Endothelial cell of umbilical vein (primary cell): ENCODE measurements at regions not wholly inside any gene's neighbourhood (a gene's known extent, or its start where the extent isn't known, plus 50 kb on each side); places are given as distances from the start of the nearest gene placed in this dataset.

Source experiments
- BruUV-seq: library from RNA; stranded (reverse); fragments of 400-500 nt; replicated peaks from 2 replicates; lab custom pipeline; 2021; lab: Mats Ljungman, UMichigan
- CTCF ChIA-PET: fragments of 300-600, 350-600 bp; sonication (Branson Sonifier 250); formaldehyde crosslinking; loops from one replicate; lab custom pipeline; 2021; ENCODE audit warnings: antibody characterized with exemption, inconsistent platforms; lab: Charles Lee
- POLR2A ChIA-PET: fragments of 300-600, 350-600 bp; sonication (Branson Sonifier 250); formaldehyde crosslinking; loops from one replicate; lab custom pipeline; 2021; ENCODE audit warnings: antibody characterized with exemption, inconsistent platforms; lab: Charles Lee
- DNase-seq: peaks from one replicate; pipeline ENCODE4 v3.0.0-alpha.2; 2011; ENCODE audit warnings: low read depth, low spot score
- FAIRE-seq: peaks from 2 replicates; lab custom pipeline; 2011; peaks lifted over from hg19 to GRCh38; lab: Jason Lieb, UNC
- H2AFZ ChIP-seq: 2 replicates; pipeline ENCODE4 v1.6.0; 2012; ENCODE audit warnings: low read depth, low read length, control low read depth, inconsistent platforms
- H3K27ac ChIP-seq: 2 replicates; pipeline ENCODE4 v1.5.1; 2011; ENCODE audit warnings: low read depth, mild to moderate bottlenecking, control low read depth, low read length, moderate library complexity; ENCODE audit not compliant: insufficient read depth
- H3K27me3 ChIP-seq, 2 experiments: 2 replicates each; pipeline versions ENCODE4 v1.6.0 to v1.6.1; 2011; ENCODE audit warnings: low read length in 2 of 2, mixed read lengths in 1 of 2; ENCODE audit not compliant: control insufficient read depth in 2 of 2, insufficient read depth in 2 of 2
- H3K36me3 ChIP-seq, 2 experiments: 2 replicates in 1 of 2; 3 replicates in 1 of 2; pipeline ENCODE4 v1.5.1; 2011; ENCODE audit warnings: low read length in 2 of 2, mild to moderate bottlenecking in 1 of 2, moderate library complexity in 1 of 2; ENCODE audit not compliant: control insufficient read depth in 2 of 2, insufficient read depth in 2 of 2; ENCODE audit errors: extremely low read depth in 1 of 2
- H3K4me1 ChIP-seq: 3 replicates; pipeline ENCODE4 v1.5.1; 2011; ENCODE audit warnings: mild to moderate bottlenecking, low read length; ENCODE audit not compliant: control insufficient read depth, insufficient read depth; ENCODE audit errors: extremely low read depth
- H3K4me2 ChIP-seq: 2 replicates; pipeline ENCODE4 v1.6.1; 2011; ENCODE audit warnings: low read length, control low read depth, mixed read lengths; ENCODE audit not compliant: insufficient read depth
- H3K4me3 ChIP-seq, 3 experiments: fragments of 200-600 bp in 1 of 3; sonication (generic), shearing (Covaris generic) in 1 of 3; replicated peaks in 1 of 3; 2 replicates each; pipeline ENCODE4 v1.5.1; 2011 to 2016; ENCODE audit warnings: control low read depth in 3 of 3, low read length in 3 of 3, mild to moderate bottlenecking in 2 of 3, inconsistent platforms in 1 of 3, low read depth in 1 of 3, moderate library complexity in 1 of 3; ENCODE audit not compliant: insufficient read depth in 1 of 3
- H3K79me2 ChIP-seq: 2 replicates; pipeline ENCODE4 v1.6.0; 2012; ENCODE audit warnings: low read length, inconsistent platforms; ENCODE audit not compliant: control insufficient read depth, insufficient read depth
- H3K9ac ChIP-seq: replicated peaks from 2 replicates; pipeline ENCODE3; 2011; ENCODE audit warnings: low read length, control low read depth; ENCODE audit not compliant: insufficient read depth; ENCODE audit errors: extremely low read depth
- H3K9me1 ChIP-seq: replicated peaks from 3 replicates; pipeline ENCODE4 v1.6.0; 2011; ENCODE audit warnings: mild to moderate bottlenecking, low read length; ENCODE audit not compliant: control insufficient read depth, insufficient read depth; ENCODE audit errors: extremely low read depth
- H3K9me3 ChIP-seq: replicated peaks from 2 replicates; pipeline ENCODE4 v1.5.1; 2012; ENCODE audit warnings: low read length, inconsistent platforms; ENCODE audit not compliant: control insufficient read depth, insufficient read depth
- H4K20me1 ChIP-seq: replicated peaks from 2 replicates; pipeline ENCODE3; 2011; ENCODE audit warnings: mild to moderate bottlenecking, low read length; ENCODE audit not compliant: control insufficient read depth, insufficient read depth; ENCODE audit errors: extremely low read depth
- EZH2 ChIP-seq: IDR thresholded peaks from 2 replicates; pipeline ENCODE4 v1.6.1; 2012; ENCODE audit warnings: borderline replicate concordance, low read depth, mild to moderate bottlenecking, moderate library complexity, low read length, inconsistent platforms; ENCODE audit not compliant: severe bottlenecking
- FOS ChIP-seq: IDR thresholded peaks from 2 replicates; pipeline ENCODE4 v1.6.1; 2011; ENCODE audit warnings: mild to moderate bottlenecking, low read length, moderate library complexity, borderline replicate concordance; ENCODE audit not compliant: insufficient read depth
- GATA2 ChIP-seq: IDR thresholded peaks from 2 replicates; pipeline ENCODE4 v1.7.0; 2011; ENCODE audit warnings: low read depth, mild to moderate bottlenecking, moderate library complexity, mixed read lengths, low read length; ENCODE audit not compliant: insufficient read length, insufficient read depth
- JUN ChIP-seq: IDR thresholded peaks from 2 replicates; pipeline ENCODE4 v1.6.1; 2011; ENCODE audit warnings: borderline replicate concordance, low read depth; ENCODE audit not compliant: insufficient read length, insufficient read depth
- MYC ChIP-seq: IDR thresholded peaks from one replicate; pipeline ENCODE4 v1.6.1; 2011; ENCODE audit warnings: mild to moderate bottlenecking, low read depth, low read length
- POLR2A ChIP-seq: IDR thresholded peaks from 2 replicates; pipeline ENCODE4 v1.6.1; 2012; ENCODE audit warnings: low read depth, mild to moderate bottlenecking, control low read depth, low read length
- POLR2AphosphoS5 ChIP-seq: IDR thresholded peaks from 2 replicates; pipeline ENCODE4 v1.6.1; 2012; ENCODE audit warnings: low read depth, mild to moderate bottlenecking, control low read depth, low read length, moderate library complexity; ENCODE audit not compliant: insufficient read depth
- dilution Hi-C: fragments of 300-500 bp; cut with MboI; formaldehyde crosslinking; loops from one replicate; pipeline ENCODE4 v1.15.0; 2019; ENCODE audit warnings: low sequenced_read_pairs; ENCODE audit not compliant: extremely low pct_ligation_motif_present
- intact Hi-C: fragments of 100-400 bp; cut with micrococcal nuclease; formaldehyde crosslinking; loops from one replicate; pipeline ENCODE4 v1.10.0; 2022
- TF ChIP-seq, protein P1 (sequence below): IDR thresholded peaks from 2 replicates; pipeline ENCODE4 v1.6.1; 2011; ENCODE audit not compliant: insufficient read depth, insufficient read length
- TF ChIP-seq, protein P2 (sequence below), 2 donors: IDR thresholded peaks; 1 replicate in 1 of 2; 2 replicates in 1 of 2; pipeline ENCODE4 v1.5.1; 2011; ENCODE audit warnings: low read length in 2 of 2, mild to moderate bottlenecking in 2 of 2, moderate library complexity in 2 of 2, control low read depth in 1 of 2, inconsistent platforms in 1 of 2, low read depth in 1 of 2; ENCODE audit not compliant: insufficient read depth in 1 of 2; ENCODE audit errors: extremely low read depth in 1 of 2

DNA sequence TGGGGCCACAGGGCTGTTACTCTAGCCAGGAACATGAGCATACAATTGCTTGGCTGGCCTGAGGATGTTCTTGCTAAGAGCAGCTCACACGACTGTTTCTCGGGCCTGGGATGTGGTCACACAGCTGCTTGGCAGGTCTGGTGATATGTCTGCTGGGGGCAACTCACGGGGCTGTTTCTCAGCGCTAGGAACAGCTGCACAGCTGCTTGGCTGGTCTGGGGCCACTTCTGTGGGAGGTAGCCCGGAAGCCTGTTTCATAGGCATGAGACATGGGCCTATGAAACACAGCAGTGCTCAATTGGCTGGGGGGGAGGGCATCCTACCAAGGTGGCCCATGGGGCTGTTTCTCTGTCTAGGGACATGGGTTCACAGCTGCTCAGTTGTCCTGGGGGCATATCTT, 73.4 kb upstream of the DDHD1 start:
- Histone ChIP-seq H3K4me3 (no peak overlapping the region), H3K27ac (no peak overlapping the region), H3K79me2 (no peaks in the 10 kb centered on the region), H3K36me3 (no peaks in the 10 kb centered on the region), H3K9ac (no peak overlapping the region), H3K9me3 (no peaks in the 10 kb centered on the region), H3K4me1 (no peaks in the 10 kb centered on the region), H4K20me1 (no peaks in the 10 kb centered on the region), H2AFZ (no peak overlapping the region), H3K27me3 (no peaks in the 10 kb centered on the region), H3K9me1 (no peaks in the 10 kb centered on the region), H3K4me2 (no peak overlapping the region)
- no peak for FAIRE-seq
- no peak for DNase-seq
- POLR2A ChIA-PET, result no interaction called here
- intact Hi-C loops (no loop called here), dilution Hi-C loops (no loop called here)
- TF ChIP-seq FOS (no peak), EZH2 (no peak), POLR2A (no peak), GATA2 (no peak), POLR2AphosphoS5 (no peak), MYC (no peak), JUN (no peak)
- TF ChIP-seq, protein P1, sequence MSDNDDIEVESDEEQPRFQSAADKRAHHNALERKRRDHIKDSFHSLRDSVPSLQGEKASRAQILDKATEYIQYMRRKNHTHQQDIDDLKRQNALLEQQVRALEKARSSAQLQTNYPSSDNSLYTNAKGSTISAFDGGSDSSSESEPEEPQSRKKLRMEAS, result no peak
- CTCF ChIA-PET, result no interaction called here
- no TSS peak for BruUV-seq

DNA sequence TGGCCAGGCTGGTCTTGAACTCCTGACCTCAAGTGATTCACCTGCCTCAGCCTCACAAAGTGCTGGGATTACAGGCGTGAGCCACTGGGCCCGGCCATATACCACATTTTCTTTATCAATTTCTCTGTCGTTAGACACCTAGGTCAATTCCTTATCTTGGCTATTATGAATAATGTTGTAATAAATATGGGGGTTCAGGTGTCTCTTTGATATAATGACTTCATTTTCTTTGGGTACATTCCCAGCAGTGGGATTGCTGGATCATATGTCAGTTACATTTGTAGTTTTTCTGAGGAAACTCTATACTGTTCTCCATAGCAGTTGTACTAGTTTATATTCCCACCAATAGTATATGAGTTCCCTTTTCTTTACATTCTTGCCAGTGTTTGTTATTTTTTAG, 67.8 kb upstream of the DDHD1 start:
- dilution Hi-C loops (no loop called here), intact Hi-C loops (no loop called here)
- Histone ChIP-seq H3K9me3 (no peaks in the 10 kb centered on the region), H3K9ac (no peak overlapping the region), H3K27ac (no peak overlapping the region), H3K9me1 (no peaks in the 10 kb centered on the region), H2AFZ (no peak overlapping the region), H3K4me2 (no peak overlapping the region), H3K4me3 (no peak overlapping the region), H3K27me3 (no peaks in the 10 kb centered on the region), H3K36me3 (no peaks in the 10 kb centered on the region), H4K20me1 (no peaks in the 10 kb centered on the region), H3K4me1 (no peaks in the 10 kb centered on the region), H3K79me2 (no peaks in the 10 kb centered on the region)
- no TSS peak for BruUV-seq
- ChIA-PET CTCF (no interaction called here), POLR2A (no interaction called here)
- TF ChIP-seq, protein P2, sequence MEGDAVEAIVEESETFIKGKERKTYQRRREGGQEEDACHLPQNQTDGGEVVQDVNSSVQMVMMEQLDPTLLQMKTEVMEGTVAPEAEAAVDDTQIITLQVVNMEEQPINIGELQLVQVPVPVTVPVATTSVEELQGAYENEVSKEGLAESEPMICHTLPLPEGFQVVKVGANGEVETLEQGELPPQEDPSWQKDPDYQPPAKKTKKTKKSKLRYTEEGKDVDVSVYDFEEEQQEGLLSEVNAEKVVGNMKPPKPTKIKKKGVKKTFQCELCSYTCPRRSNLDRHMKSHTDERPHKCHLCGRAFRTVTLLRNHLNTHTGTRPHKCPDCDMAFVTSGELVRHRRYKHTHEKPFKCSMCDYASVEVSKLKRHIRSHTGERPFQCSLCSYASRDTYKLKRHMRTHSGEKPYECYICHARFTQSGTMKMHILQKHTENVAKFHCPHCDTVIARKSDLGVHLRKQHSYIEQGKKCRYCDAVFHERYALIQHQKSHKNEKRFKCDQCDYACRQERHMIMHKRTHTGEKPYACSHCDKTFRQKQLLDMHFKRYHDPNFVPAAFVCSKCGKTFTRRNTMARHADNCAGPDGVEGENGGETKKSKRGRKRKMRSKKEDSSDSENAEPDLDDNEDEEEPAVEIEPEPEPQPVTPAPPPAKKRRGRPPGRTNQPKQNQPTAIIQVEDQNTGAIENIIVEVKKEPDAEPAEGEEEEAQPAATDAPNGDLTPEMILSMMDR (IDR thresholded peaks at IDR 0.05; ENCODE audit: extremely low read depth in 1 of 2, insufficient read depth in 1 of 2, low read depth in 1 of 2, low read length in 2 of 2), result no peak
- no peak for TF ChIP-seq POLR2AphosphoS5
- TF ChIP-seq JUN, result no peak
- no peak for TF ChIP-seq EZH2
- no peak for TF ChIP-seq FOS
- TF ChIP-seq GATA2, result no peak
- TF ChIP-seq, protein P1, result no peak
- no peak for TF ChIP-seq MYC
- TF ChIP-seq POLR2A, result no peak
- DNase-seq (no peak), FAIRE-seq (no peak)
